GM21825 (cell line): ENCODE measurements at regions not wholly inside any gene's neighbourhood (a gene's known extent, or its start where the extent isn't known, plus 50 kb on each side); places are given as distances from the start of the nearest gene placed in this dataset.

ENCODE experiments used
- ATAC-seq: cut with Tn5 transposase; IDR thresholded peaks from one replicate; pipeline ENCODE4 v1.9.1; 2021; ENCODE audit warnings: mild to moderate bottlenecking, moderate library complexity; ENCODE audit not compliant: unreplicated experiment

GRCh38 chr9:111197256-111197655, 132.8 kb downstream of the OR2K2 start:
- no peak for ATAC-seq

DNA sequence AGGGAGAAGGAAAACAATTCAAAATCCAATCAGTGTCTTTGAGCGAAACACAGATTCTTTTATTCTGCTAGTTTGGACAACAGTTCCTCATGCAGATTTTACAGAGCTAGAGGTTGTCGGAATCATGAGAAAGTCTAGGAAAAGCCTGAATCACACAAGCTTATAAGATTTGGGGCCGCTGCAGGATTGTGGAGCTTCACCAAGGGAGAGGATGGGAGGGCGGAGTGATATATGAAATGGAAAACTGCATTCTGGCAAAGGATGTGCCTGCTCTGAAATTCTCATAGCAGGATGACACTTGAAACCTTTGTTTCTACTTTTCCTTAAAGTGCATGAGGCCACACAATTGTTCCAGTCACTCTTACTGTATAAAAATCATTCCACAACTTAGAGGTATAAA, 134.3 kb downstream of the OR2K2 start:
- no peak for ATAC-seq

DNA sequence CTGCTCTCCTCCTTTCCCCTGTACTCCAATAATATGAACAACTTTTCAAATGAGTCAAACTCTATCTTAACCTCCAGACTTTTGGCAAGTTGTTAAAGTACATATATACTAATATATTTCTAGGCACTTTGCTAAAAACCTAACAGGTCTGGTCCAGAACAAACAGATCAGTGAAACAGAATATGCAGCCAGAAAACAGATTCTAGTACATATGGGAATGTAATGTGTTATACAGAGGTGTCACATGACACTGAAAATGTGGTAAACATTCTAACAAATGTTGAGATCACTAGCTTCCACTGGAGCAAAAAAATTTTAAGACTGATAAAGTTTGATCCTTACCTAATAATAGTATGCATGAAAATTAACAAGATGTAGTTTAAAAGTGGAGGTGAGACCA, 136.9 kb downstream of the OR2K2 start:
- no peak for ATAC-seq

DNA sequence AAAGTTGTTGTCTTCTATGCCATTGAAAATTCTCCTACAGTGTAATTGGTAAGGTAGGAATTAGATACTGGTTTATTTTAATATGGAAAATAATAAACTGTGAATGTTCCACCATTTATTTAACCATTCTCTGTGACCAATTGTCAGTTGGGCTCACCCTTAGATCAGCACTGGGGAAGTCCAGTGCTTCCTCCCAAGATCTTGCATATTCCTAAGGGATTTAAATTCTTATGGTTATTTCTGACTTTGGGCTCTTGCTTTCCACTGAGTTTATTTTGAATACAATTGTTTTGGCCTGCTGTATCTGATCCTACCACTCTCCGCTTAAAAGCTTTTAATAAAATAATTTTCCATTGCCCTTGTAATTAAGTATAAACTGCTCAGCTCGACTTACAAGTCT, 137.4 kb downstream of the OR2K2 start:
- ATAC-seq: no peak

DNA sequence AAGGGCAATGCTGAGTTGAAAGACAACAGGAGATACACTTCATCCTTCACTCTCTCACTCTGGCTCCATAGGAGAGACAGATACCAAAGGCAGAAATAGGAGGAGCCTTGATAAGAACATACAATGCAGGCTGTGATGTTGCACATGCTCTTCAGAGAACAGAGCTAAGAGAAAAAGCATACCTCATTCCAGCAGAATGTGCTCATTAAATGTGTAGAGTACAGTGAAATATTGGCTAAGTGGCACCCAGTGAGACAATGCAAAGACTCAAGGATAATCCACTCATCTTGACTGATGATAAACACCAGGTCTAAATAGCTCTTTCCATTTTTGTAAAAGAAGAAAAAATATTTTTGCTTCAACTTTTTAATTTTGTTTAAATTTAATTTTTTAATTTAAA, 139.7 kb downstream of the OR2K2 start:
- ATAC-seq: no peak

DNA sequence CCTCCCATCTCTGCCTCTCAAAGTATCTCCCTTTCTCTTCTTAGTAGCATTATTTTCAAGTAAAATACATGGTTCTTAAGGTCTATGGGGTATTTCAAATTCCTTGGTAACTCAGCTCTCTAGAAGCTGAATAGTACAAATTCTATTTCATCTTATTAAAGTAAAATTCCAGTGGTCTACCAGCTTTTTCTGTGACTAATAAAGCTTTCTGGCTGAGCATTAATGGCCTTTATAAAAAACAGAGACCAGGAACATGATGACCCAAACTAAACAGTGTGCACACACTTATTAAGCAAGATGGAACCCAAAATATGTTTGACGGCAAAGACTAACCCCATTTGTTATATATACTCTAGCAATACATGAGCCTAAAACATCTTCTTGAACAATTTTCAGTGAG, 142.6 kb downstream of the OR2K2 start:
- no peak for ATAC-seq

- no peak for ATAC-seq
Observed at GRCh38 chr9:111186021-111186530, 143.9 kb downstream of the OR2K2 start.

GRCh38 chr9:111180811-111181210, 142.5 kb upstream of the LPAR1 start:
- no peak for ATAC-seq

DNA sequence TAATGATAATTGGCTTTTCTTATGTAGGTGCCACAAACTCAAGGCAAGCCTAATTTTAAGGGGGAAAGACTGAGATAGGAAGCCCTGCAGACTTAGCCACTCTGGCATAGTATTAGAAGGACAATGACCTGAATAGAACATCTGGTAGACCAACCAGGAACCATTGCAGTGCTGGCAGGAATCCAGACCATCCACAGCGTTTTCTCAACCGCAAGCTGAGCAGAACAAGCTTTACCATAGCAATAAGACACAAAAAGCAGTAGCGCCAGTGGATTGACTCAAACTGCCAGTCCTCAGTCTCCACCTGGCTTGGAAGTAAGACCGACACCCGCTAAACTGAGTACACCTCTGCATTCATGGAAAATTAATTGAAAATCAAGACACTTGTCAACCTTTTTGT, 141.3 kb upstream of the LPAR1 start:
- ATAC-seq: no peak

DNA sequence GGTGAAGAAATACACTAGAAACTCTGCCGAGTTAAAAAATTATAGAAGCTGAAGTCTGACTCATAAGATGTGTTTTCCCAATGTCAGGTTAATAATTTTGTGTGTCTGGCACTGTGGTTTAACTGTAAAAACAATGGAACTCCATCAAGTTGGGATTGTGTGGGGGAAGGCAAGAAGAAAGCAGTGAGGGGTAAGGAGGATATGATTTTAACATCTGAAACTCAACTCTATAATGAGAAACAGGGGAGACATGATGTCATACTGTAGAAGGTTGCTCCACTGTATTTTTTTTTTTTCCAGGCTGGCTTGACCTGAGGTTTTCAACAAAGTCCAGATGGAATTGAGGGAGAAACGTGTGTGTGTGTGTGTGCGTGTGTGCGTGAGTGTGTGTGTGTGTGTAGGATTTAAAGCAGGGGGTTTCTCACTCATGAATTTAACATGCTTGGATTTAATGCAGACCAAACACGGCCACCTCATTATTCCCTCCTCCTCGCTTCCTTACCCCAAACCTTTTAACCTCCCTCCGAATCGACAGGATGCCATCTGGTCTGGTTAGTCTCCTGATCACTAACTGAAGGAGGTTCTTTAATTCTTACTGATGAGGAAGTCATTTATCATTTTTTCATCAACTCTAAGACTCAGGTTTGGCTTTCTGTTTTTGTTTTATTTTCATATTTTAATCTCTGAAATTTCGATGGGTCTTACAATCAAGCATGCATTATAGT, 140.2 kb upstream of the LPAR1 start:
- ATAC-seq: no peak

DNA sequence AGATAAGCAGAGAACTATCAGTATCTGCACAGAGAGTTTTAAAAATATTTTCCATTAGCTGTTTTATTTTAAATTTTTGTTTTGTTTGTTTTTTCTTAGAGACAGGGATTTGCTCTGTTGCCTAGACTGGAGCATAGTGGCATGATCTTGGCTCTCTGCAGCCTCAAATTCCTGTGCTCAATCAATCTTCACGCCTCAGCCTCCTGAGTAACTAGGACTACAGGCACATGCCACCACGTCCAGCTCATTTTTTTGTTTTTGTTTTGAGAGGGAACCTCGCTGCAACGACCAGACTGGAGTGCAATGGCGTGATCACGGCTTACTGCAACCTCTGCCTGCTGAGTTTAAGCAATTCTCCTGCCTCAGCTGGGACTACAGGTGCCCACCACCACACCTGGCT, 138.2 kb upstream of the LPAR1 start:
- no peak for ATAC-seq

- ATAC-seq: no peak
Observed at GRCh38 chr9:111175350-111175749, 137.1 kb upstream of the LPAR1 start.

DNA sequence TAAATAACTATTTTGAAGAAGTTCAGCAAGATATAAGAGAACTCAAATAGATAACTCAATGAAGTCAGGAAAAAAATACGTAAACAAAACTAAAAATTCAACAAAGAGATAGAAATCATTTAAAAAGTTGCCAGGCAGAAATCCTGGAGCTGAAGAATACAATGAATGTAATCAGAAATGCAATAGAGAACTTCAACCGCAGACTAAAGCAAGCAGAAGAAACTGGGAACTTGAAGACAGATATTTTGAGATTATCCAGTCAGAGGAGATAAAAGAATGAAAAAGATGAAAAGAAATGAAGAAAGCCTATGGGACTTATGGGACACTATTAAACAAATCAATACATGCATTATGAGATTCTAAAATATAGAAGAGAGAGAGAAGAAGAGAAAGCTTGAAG, 129.1 kb upstream of the LPAR1 start:
- no peak for ATAC-seq

DNA sequence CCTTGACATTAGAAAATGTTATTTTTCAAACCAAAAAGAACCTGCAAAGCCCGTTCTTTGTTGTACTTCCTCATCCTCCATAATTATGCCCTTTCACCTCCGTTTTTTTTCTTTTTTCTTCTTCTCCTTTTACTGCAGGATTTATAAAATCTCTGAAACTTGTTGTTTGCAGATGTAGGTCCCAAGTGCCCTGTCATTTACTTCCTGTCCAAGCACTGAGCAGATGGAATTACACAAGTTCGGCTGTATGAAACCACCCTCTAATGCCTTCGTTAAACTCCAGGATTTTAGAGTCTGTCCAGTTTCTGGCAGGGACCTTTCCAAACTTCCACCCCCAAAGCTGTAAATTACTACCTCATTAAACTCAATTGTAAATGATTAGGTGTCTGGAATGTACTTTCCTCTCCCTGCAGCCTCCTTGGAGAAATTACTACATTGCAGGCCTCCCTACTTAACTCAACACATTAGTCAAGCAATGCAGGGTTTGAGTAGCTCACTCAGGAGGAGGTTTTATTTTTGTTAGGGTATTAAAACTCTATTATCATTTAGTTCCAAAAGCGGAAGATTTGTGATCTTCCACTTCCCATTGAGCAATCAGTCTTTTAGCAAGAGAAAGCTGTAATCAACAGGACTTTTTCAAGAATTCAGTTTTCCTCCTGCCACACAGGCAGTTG, 125.6 kb upstream of the LPAR1 start:
- ATAC-seq: no peak

GRCh38 chr9:111162026-111162425, 123.8 kb upstream of the LPAR1 start:
- ATAC-seq: no peak

DNA sequence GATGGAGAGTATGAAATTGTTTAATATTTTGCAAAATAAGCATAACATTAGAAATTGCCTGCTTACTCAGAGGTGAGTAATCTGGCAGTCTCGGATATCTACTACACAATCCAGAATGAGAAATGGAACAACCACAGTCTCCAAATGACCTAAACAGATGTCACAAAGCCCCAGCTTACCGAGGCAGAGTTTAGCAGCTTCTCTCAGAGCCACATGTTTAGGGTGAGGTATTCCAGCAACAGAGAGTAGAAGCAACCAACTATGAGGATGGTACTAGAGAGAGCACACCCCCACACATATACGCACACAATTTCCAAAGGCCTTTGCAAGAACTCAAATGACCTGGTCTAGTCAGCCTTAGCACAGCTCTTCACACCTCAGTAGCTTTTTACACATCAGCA, 122.7 kb upstream of the LPAR1 start:
- ATAC-seq: no peak

- ATAC-seq: no peak
Observed at GRCh38 chr9:111158999-111159398, 120.7 kb upstream of the LPAR1 start.

GRCh38 chr9:111158363-111158762, 120.1 kb upstream of the LPAR1 start:
- ATAC-seq: no peak

DNA sequence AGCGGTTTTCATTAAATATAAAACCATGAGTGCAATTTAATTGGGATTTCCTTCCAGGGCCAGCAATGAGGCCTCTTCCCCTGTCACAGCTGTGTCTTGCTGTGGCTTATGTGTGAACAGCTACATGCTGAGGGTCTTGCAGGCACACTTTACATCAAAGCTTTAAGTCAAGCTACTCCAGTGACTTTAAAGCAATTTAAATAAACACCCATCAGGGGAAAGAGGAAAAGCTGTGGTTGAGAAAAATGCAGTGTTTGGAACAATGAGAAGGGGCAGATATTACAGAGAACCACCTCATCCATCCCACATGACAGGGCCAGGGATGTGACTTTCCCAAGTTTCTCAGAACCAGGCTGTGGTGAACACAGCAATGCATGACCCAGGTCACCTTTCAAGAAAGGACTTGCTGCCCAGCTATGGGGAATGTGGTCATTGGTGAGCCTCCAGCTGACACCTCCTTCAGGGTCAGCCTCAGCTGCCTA, 115.9 kb upstream of the LPAR1 start:
- no peak for ATAC-seq

DNA sequence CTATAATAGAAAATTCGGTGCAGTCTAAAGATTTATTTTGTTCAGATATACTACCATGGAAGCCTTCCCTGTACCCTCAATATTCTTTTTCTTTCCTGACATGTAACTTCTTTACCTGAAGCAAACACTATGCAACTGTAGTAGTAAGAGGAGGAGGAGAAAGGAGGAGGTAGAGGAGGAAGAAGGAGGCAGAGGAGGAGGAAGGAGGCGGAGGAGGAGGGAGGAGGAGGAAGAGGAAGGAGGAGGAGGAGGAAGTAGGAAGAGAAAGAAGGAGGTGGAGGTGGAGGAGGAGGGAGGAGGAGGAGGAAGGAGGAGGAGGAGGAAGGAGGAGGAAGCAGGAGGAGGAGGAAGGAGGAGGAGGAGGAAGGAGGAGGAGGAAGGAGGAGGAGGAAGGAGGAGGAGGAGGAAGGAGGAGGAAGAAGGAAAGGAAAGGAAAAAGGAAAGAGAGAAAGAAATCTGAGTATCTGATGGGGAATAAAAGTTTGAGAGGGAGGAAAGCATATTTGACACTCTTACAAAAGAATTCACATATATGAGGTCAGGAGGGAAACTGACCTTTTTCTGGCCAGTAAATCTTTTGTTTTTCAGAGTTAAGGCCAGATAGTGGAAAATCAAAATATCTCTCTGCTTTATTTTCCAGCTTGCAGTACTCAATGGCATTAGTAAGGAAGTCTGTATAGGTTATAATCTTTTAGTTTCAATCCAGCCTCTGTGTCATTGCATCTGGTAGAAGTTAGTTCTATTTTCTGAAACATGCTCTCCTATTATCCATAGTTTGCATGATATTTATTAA, 114.5 kb upstream of the LPAR1 start:
- ATAC-seq: no peak

DNA sequence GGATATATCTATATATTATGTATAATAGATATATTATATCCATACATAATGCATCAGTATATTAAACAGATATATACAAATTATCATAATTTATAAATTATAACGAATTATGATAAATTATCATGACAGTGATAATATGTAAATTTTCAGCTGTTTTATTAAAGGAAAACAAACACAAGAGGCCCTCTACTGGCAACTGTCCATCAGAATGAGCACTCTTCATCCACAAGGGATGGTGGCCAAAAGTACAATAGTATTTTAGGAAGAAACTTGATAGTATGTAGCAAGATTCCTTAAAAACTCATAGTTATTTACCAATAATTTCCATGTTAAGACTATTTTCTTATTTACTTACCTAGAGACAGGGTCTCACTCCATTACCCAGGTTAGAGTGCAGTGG, 113.3 kb upstream of the LPAR1 start:
- ATAC-seq: no peak

DNA sequence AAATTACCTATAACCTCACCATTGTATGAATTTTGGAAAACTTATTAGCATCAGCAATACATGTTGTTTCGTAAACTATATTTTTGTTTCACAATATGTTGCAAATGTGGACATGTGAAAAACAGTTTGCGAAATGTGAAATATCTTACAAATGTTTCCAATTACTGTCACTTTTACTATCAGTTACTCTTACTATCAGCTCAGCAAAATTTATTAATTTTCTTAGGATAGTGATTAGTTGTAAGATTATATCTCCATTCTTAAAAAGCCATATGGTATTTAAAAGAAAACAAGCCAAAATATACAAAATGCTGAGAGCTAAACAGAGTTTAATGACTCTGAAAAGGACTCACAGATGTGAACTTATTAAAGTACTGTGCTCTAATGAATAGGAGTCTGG, 111.9 kb upstream of the LPAR1 start:
- no peak for ATAC-seq
